Left lung (tissue), 4 donors: ENCODE measurements at regions not wholly inside any gene's neighbourhood (a gene's known extent, or its start where the extent isn't known, plus 50 kb on each side); places are given as distances from the start of the nearest gene placed in this dataset.

Experiments
- ATAC-seq: fragments of 200-7000 bp; cut with Tn5 transposase; one replicate; pipeline ENCODE4 v1.9.1; 2020; ENCODE audit warnings: moderate library complexity
- DNase-seq, 4 donors: peaks; one replicate each; pipeline ENCODE4 v3.0.0-alpha.2; 2013 to 2020
- H3K27ac ChIP-seq, 2 donors: fragments of 200-600 bp; sonication (generic) in 1 of 2; one replicate each; pipeline versions ENCODE4 v1.5.0 to v1.8.0; 2020 to 2021
- H3K27me3 ChIP-seq, 2 donors: fragments of 200-600 bp; sonication (generic) in 1 of 2; one replicate each; pipeline versions ENCODE4 v1.5.0 to v1.8.0; 2020 to 2021
- H3K36me3 ChIP-seq, 2 donors: fragments of 200-600 bp; sonication (generic) in 1 of 2; one replicate each; pipeline versions ENCODE4 v1.5.0 to v1.8.0; 2020 to 2021
- H3K4me1 ChIP-seq, 2 donors: fragments of 200-600 bp; one replicate each; pipeline ENCODE4 v1.8.0; 2021
- H3K4me3 ChIP-seq, 2 donors: fragments of 200-600 bp; sonication (generic) in 1 of 2; one replicate each; pipeline versions ENCODE4 v1.5.0 to v1.8.0; 2020 to 2021; ENCODE audit warnings: mild to moderate bottlenecking in 1 of 2
- H3K9me3 ChIP-seq, 2 donors: fragments of 200-600 bp; sonication (generic) in 1 of 2; one replicate each; pipeline versions ENCODE4 v1.5.0 to v1.8.0; 2020 to 2021
- intact Hi-C, 2 donors: fragments of 100-400 bp; cut with DNase I; formaldehyde crosslinking; loops; one replicate each; pipeline versions ENCODE4 v1.11.2 to v1.14.2; 2022
- TF ChIP-seq, protein P1 (sequence below), 2 donors: fragments of 200-600 bp; sonication (generic) in 1 of 2; IDR thresholded peaks; one replicate each; pipeline versions ENCODE4 v1.5.0 to v1.8.0; 2021; ENCODE audit warnings: antibody characterized with exemption in 2 of 2
- donor health status: DM: no; HTN: yes; CAD: no.
- donor health status: DM: no; HTN: no; CAD: no.

DNA sequence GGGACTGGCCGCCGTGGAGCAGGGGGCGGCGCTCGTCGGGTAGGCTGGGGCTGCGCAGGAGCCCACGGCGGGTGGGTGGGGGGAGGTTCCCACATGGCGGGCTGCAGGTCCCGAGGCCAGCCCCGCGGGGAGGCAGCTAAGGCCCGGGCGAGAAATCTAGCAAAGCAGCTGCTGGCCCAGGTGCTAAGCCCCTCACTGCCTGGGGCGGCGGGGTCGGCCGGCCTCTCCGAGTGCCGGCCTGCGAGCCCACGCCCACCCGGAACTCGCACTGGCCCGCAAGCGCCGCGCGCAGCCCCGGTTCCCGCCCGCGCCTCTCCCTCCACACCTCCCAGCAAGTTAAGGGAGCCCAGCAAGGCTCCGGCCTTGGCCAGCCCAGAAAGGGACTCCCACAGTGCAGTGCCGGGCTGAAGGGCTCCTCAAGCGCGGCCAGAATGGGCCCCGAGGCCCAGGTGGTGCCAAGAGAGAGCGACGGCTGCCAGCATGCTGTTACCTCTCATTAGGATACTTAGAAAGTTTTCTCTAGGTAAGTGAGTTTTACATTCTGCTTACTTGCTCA lies 1463.5 kb upstream of the MIR17HG start:
- no peaks in the 10 kb centered on the region for H3K27me3 ChIP-seq
- no peaks in the 10 kb centered on the region for H3K36me3 ChIP-seq
- ATAC-seq (no peak), DNase-seq (peak in 1 of 4 donors; percentile 70)
- intact Hi-C loops: no loop called here
- TF ChIP-seq, protein P1, sequence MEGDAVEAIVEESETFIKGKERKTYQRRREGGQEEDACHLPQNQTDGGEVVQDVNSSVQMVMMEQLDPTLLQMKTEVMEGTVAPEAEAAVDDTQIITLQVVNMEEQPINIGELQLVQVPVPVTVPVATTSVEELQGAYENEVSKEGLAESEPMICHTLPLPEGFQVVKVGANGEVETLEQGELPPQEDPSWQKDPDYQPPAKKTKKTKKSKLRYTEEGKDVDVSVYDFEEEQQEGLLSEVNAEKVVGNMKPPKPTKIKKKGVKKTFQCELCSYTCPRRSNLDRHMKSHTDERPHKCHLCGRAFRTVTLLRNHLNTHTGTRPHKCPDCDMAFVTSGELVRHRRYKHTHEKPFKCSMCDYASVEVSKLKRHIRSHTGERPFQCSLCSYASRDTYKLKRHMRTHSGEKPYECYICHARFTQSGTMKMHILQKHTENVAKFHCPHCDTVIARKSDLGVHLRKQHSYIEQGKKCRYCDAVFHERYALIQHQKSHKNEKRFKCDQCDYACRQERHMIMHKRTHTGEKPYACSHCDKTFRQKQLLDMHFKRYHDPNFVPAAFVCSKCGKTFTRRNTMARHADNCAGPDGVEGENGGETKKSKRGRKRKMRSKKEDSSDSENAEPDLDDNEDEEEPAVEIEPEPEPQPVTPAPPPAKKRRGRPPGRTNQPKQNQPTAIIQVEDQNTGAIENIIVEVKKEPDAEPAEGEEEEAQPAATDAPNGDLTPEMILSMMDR (IDR thresholded peaks at IDR 0.05): no peak
- H3K9me3 ChIP-seq: no peaks in the 10 kb centered on the region
- no peak overlapping the region for H3K27ac ChIP-seq
- H3K4me1 ChIP-seq: no peaks in the 10 kb centered on the region
- H3K4me3 ChIP-seq: no peak overlapping the region

DNA sequence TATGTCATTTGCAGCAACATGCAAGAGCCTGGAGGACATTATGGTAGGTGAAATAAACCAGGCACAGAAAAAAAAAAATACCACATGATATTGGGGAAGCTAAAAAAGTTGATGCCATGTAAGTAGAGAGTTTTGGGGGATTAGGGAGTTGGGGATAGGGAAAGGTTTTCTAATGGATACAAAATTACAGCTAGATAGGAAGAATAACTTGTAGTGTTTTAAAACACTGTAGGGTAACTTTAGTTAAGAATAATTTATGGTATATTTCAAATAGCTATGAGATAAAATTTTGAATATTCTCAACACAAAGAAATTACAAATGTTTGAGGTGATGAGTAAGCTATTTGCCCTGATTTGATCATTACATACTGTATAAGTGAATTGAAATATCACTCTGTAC lies 1456.7 kb upstream of the MIR17HG start:
- H3K36me3 ChIP-seq: no peaks in the 10 kb centered on the region
- no peak overlapping the region for H3K27ac ChIP-seq
- intact Hi-C loops: no loop called here
- no peak for ATAC-seq
- H3K4me3 ChIP-seq: no peak overlapping the region
- TF ChIP-seq, protein P1 (IDR thresholded peaks at IDR 0.05): no peak
- H3K27me3 ChIP-seq: no peaks in the 10 kb centered on the region
- DNase-seq: no peak
- no peaks in the 10 kb centered on the region for H3K9me3 ChIP-seq
- H3K4me1 ChIP-seq: no peaks in the 10 kb centered on the region

DNA sequence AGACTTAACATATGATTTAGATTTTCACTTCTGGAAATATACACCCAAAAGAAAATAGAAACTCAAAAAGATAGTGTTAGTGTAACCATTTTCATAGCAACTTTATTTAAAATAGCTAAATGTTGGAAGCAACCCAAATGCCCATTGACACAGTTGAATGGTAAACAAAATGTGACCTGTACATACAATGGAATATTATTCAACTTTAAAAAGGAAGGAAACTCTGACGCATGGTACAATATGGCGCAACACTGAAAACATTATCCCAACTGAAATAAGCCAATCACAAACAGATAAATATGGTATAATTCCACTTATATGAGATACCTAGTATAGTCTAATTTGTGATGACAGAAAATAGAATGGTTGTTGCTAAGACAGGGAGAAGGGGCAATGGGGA lies 1456.1 kb upstream of the MIR17HG start:
- Histone ChIP-seq H3K4me3 (no peak overlapping the region), H3K9me3 (no peaks in the 10 kb centered on the region), H3K36me3 (no peaks in the 10 kb centered on the region), H3K27me3 (no peaks in the 10 kb centered on the region), H3K27ac (no peak overlapping the region), H3K4me1 (no peaks in the 10 kb centered on the region)
- no peak for DNase-seq
- intact Hi-C loops: no loop called here
- ATAC-seq: no peak
- TF ChIP-seq, protein P1 (IDR thresholded peaks at IDR 0.05): no peak

DNA sequence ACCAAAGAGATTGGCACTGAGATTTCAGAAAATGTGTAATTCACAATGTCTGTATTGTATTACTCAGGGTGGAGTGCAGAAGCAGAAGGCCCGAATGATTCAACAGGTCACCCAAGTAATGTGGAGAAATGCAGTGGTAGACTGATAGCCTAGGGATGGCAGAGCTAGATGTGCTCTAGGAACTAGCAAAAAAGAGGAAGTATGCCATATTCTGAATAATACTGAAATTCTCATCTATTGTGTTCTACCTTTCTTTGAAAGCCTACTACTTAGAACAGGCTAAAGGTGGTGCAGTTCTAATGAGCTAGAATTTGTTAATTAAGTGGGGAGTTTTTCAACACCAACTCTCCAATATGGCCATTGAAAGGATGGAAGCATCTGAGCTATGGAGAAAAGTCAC lies 1449.8 kb upstream of the MIR17HG start:
- TF ChIP-seq, protein P1 (IDR thresholded peaks at IDR 0.05): no peak
- no peaks in the 10 kb centered on the region for H3K27me3 ChIP-seq
- intact Hi-C loops: no loop called here
- no peak overlapping the region for H3K4me3 ChIP-seq
- no peak for DNase-seq
- H3K9me3 ChIP-seq: no peaks in the 10 kb centered on the region
- H3K4me1 ChIP-seq: no peaks in the 10 kb centered on the region
- H3K27ac ChIP-seq: no peak overlapping the region
- no peak for ATAC-seq
- no peaks in the 10 kb centered on the region for H3K36me3 ChIP-seq

DNA sequence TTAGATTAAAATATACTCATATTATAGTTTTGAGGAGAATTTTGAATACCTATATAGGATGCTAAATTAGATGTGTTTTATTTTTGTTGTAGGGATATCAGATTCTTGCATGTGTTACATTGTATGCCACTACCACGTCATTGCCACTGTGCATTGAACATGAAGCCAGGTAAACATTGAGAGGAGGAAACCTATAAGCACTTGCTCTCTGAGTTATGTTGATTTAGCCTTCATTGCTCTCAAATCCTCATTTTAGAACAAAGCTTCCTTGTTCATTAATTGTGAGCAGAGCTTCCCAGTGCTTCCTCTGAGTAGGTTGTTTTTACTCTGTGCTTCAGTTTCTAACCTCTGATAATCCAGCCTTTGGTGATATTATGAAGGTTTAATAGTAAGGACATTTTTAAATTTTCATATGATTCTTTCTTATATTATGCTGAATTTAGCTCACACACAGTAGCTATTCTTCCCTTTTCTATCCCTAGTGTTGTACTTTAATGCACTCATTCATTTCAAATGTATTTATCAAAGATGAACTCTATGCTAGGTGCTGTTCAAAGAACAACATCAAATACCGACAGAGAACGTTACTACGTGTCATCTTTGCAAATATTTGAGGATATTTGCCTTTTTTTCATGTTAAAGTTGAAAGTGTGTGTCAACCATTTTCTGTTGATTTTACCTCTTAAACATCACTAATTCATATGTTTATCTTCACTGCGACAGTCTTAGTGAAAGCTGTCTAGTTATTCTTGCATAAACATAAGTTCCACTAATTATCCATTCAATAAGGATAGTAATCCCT lies 1448.0 kb upstream of the MIR17HG start:
- DNase-seq (no peak), ATAC-seq (no peak)
- H3K27ac ChIP-seq: no peak overlapping the region
- no peaks in the 10 kb centered on the region for H3K27me3 ChIP-seq
- no peaks in the 10 kb centered on the region for H3K4me1 ChIP-seq
- TF ChIP-seq, protein P1 (IDR thresholded peaks at IDR 0.05): no peak
- H3K4me3 ChIP-seq: no peak overlapping the region
- H3K9me3 ChIP-seq: peaks cover 0 to 7% of the 10 kb centered on the region in 2 donors
- H3K36me3 ChIP-seq: no peaks in the 10 kb centered on the region
- intact Hi-C loops: no loop called here
